Cardiac muscle cell (in vitro differentiated cells and primary cell): ENCODE measurements at regions not wholly inside any gene's neighbourhood (a gene's known extent, or its start where the extent isn't known, plus 50 kb on each side); places are given as distances from the start of the nearest gene placed in this dataset.

Source experiments
- DNase-seq, 2 donors: peaks; one replicate each; pipeline versions ENCODE4 v3.0.0 to v3.0.0-alpha.2; 2010 to 2017; ENCODE audit warnings: low read depth in 1 of 2, low spot score in 1 of 2
- H3K27ac ChIP-seq: fragments of 200-600 bp; sonication (generic); 2 replicates; pipeline ENCODE4 v1.5.1; 2016
- H3K27me3 ChIP-seq: fragments of 200-600 bp; sonication (generic); 2 replicates; pipeline ENCODE4 v1.6.0; 2016; ENCODE audit warnings: control low read depth
- H3K36me3 ChIP-seq: fragments of 200-600 bp; sonication (generic); 2 replicates; pipeline ENCODE4 v1.5.1; 2016; ENCODE audit warnings: control low read depth
- H3K4me1 ChIP-seq: fragments of 200-600 bp; sonication (generic); 2 replicates; pipeline ENCODE4 v1.8.1; 2017; ENCODE audit warnings: low read depth, mild to moderate bottlenecking, mixed run types
- H3K4me3 ChIP-seq: fragments of 200-600 bp; sonication (generic); 2 replicates; pipeline ENCODE4 v1.5.1; 2016; ENCODE audit warnings: mild to moderate bottlenecking
- H3K9me3 ChIP-seq: fragments of 200-600 bp; sonication (generic); 2 replicates; pipeline ENCODE4 v1.5.1; 2017; ENCODE audit warnings: low read depth, mild to moderate bottlenecking, control low read depth
- TF ChIP-seq, protein P1 (sequence below): IDR thresholded peaks from 2 replicates; pipeline ENCODE4 v1.5.1; 2012; ENCODE audit warnings: low read depth, mild to moderate bottlenecking, low read length

DNA sequence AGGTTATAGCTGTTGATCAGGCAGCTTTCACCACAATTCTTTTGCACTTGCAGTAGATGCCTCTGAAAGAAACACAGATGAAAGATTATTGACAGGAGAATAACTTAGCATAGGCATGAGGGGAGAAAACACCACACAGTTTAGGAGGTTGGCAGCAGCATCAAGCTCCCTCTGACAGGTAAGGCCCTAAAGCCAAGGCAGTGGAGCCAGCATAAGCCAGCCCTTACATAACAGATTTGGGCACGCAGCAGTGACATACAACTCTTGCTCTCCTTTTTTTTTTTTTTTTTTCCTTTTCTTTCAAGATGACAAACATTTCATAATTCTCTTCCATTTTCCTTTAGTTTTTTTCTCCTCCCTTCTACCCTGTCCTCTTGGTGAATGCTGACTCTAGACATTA lies 257.6 kb upstream of the ADAMTSL1 start:
- Histone ChIP-seq H3K4me1 (no peaks in the 10 kb centered on the region), H3K9me3 (no peaks in the 10 kb centered on the region), H3K27ac (no peak overlapping the region), H3K27me3 (no peaks in the 10 kb centered on the region), H3K4me3 (no peak overlapping the region), H3K36me3 (no peaks in the 10 kb centered on the region)
- TF ChIP-seq, protein P1, sequence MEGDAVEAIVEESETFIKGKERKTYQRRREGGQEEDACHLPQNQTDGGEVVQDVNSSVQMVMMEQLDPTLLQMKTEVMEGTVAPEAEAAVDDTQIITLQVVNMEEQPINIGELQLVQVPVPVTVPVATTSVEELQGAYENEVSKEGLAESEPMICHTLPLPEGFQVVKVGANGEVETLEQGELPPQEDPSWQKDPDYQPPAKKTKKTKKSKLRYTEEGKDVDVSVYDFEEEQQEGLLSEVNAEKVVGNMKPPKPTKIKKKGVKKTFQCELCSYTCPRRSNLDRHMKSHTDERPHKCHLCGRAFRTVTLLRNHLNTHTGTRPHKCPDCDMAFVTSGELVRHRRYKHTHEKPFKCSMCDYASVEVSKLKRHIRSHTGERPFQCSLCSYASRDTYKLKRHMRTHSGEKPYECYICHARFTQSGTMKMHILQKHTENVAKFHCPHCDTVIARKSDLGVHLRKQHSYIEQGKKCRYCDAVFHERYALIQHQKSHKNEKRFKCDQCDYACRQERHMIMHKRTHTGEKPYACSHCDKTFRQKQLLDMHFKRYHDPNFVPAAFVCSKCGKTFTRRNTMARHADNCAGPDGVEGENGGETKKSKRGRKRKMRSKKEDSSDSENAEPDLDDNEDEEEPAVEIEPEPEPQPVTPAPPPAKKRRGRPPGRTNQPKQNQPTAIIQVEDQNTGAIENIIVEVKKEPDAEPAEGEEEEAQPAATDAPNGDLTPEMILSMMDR: no peak
- no peak for DNase-seq

GRCh38 chr9:18228101-18228500 lies 245.9 kb upstream of the ADAMTSL1 start:
- H3K4me3 ChIP-seq: no peak overlapping the region
- H3K4me1 ChIP-seq: no peaks in the 10 kb centered on the region
- H3K27ac ChIP-seq: no peak overlapping the region
- no peaks in the 10 kb centered on the region for H3K9me3 ChIP-seq
- H3K27me3 ChIP-seq: no peaks in the 10 kb centered on the region
- DNase-seq: no peak
- no peaks in the 10 kb centered on the region for H3K36me3 ChIP-seq
- TF ChIP-seq, protein P1: no peak

DNA sequence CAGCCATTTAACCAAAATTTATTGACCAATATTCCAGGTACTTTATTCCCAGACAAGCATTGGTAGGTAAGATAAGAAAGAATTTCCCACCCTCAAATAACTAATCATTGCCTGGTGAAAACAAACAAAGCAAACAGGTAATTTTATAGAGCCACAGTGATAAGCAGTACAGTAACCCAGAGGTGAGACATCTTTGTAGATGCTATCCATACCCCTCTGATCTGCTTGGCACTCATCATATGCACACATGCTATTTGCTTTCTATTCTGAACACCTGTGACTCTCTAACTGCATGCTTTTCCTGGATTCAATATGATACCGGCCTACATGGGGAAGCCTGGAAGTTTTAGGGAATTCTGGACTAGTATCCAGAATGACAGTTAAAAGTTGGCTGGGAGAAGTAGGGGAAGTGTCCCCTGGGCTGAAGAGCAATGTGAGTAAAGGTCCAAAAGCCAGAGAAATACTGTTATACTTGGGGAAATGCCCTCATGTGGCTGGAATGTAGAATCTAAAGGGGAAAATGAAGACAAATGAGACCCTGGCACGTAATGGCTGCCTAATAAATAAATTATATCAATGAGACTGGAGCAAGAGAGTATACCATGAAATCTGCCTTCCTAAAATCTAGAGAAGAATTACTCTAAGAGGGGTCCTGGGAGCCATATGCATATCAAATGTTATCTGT lies 243.8 kb upstream of the ADAMTSL1 start:
- Histone ChIP-seq H3K36me3 (no peaks in the 10 kb centered on the region), H3K4me3 (no peak overlapping the region), H3K27ac (no peak overlapping the region), H3K27me3 (no peaks in the 10 kb centered on the region), H3K4me1 (no peaks in the 10 kb centered on the region), H3K9me3 (no peaks in the 10 kb centered on the region)
- DNase-seq: no peak
- TF ChIP-seq, protein P1: no peak

GRCh38 chr9:18233311-18233710 lies 240.6 kb upstream of the ADAMTSL1 start:
- Histone ChIP-seq H3K4me1 (no peaks in the 10 kb centered on the region), H3K9me3 (no peaks in the 10 kb centered on the region), H3K27ac (no peak overlapping the region), H3K4me3 (no peak overlapping the region), H3K36me3 (no peaks in the 10 kb centered on the region), H3K27me3 (no peaks in the 10 kb centered on the region)
- no peak for DNase-seq
- TF ChIP-seq, protein P1: no peak

DNA sequence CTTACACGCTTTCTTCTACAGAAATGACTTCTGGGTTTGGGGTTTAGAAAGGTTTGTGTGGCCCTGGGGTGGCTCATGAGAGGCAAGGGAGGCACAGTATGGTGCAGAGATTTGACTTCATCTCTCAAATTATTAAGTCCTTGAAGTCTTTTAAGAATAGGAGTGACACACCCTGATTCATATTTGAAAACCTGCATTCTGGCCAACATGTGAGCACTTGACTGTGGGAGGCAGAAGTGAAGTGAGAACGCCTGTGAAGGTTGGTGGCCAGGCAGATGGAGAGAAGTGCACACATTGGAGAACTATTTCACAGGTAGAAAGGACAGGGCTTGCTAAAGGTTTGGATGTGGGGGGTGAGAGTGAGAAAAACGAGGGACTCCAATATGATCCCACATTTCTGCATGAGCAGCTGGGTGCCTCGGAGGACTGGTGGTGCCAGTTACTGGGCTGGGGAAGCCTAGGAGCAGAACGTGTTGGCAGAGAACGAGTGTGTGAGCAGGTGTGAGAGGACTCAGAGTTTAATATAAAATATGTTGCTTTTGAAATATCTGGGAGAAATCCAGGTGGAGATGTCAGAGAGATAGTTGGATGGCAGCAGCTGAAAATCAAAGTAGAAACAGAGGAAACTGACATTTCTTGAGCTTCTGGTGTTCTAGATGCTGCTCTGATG lies 240.0 kb upstream of the ADAMTSL1 start:
- no peaks in the 10 kb centered on the region for H3K9me3 ChIP-seq
- no peaks in the 10 kb centered on the region for H3K36me3 ChIP-seq
- H3K4me1 ChIP-seq: no peaks in the 10 kb centered on the region
- no peak overlapping the region for H3K27ac ChIP-seq
- no peak for DNase-seq
- H3K4me3 ChIP-seq: no peak overlapping the region
- TF ChIP-seq, protein P1: no peak
- no peaks in the 10 kb centered on the region for H3K27me3 ChIP-seq
